Hepatocyte (in vitro differentiated cells): ENCODE measurements at regions not wholly inside any gene's neighbourhood (a gene's known extent, or its start where the extent isn't known, plus 50 kb on each side); places are given as distances from the start of the nearest gene placed in this dataset.

ENCODE experiments used
- DNase-seq: peaks from one replicate; pipeline ENCODE4 v3.0.0-alpha.2; 2016; ENCODE audit warnings: low spot score
- H2AFZ ChIP-seq: fragments of 200-600 bp; sonication (generic); 2 replicates; pipeline ENCODE4 v1.6.0; 2016; ENCODE audit warnings: antibody characterized with exemption, mild to moderate bottlenecking
- H3K27ac ChIP-seq: fragments of 200-600 bp; sonication (generic); 2 replicates; pipeline ENCODE4 v1.5.1; 2016; ENCODE audit warnings: mild to moderate bottlenecking
- H3K27me3 ChIP-seq: fragments of 200-600 bp; sonication (generic); 2 replicates; pipeline ENCODE4 v1.6.1; 2016
- H3K36me3 ChIP-seq: fragments of 200-600 bp; sonication (generic); replicated peaks from 2 replicates; pipeline ENCODE4 v1.5.1; 2016; ENCODE audit warnings: low read depth; ENCODE audit not compliant: insufficient read depth
- H3K4me1 ChIP-seq: fragments of 200-600 bp; sonication (generic); 2 replicates; pipeline ENCODE4 v1.5.1; 2016; ENCODE audit warnings: mild to moderate bottlenecking, moderate library complexity; ENCODE audit not compliant: insufficient read depth
- H3K4me2 ChIP-seq: fragments of 200-600 bp; sonication (generic); 2 replicates; pipeline ENCODE4 v1.6.0; 2016
- H3K4me3 ChIP-seq: fragments of 200-600 bp; sonication (generic); 2 replicates; pipeline ENCODE4 v1.5.1; 2016; ENCODE audit warnings: mild to moderate bottlenecking
- H3K79me2 ChIP-seq: fragments of 200-600 bp; sonication (generic); 2 replicates; pipeline ENCODE4 v1.6.0; 2017; ENCODE audit warnings: mild to moderate bottlenecking
- H3K9me2 ChIP-seq: fragments of 200-600 bp; sonication (generic); replicated peaks from 2 replicates; pipeline ENCODE4 v1.6.0; 2017; ENCODE audit warnings: mild to moderate bottlenecking; ENCODE audit not compliant: insufficient read depth
- H3K9me3 ChIP-seq: fragments of 200-600 bp; sonication (generic); 2 replicates; pipeline ENCODE4 v1.5.1; 2016; ENCODE audit warnings: low read depth, mild to moderate bottlenecking
- H4K20me1 ChIP-seq: fragments of 200-600 bp; sonication (generic); 2 replicates; pipeline ENCODE4 v1.6.0; 2016; ENCODE audit warnings: mild to moderate bottlenecking; ENCODE audit not compliant: insufficient read depth, poor library complexity, severe bottlenecking
- CTCF ChIP-seq: fragments of 200-600 bp; sonication (generic); IDR thresholded peaks from 2 replicates; pipeline ENCODE4 v1.5.1; 2016; ENCODE audit warnings: antibody characterized with exemption, mild to moderate bottlenecking; ENCODE audit not compliant: poor library complexity
- EZH2 ChIP-seq: fragments of 200-600 bp; sonication (generic); IDR thresholded peaks from 2 replicates; pipeline ENCODE4 v1.6.1; 2016; ENCODE audit warnings: antibody characterized with exemption, mild to moderate bottlenecking, borderline replicate concordance
- EZH2phosphoT487 ChIP-seq: fragments of 200-600 bp; sonication (generic); IDR thresholded peaks from one replicate; pipeline ENCODE4 v1.6.1; 2018; ENCODE audit warnings: antibody characterized with exemption, mild to moderate bottlenecking, low read depth, moderate library complexity; ENCODE audit not compliant: unreplicated experiment, severe bottlenecking
- WGBS: methylation state at CpG from one replicate; pipeline ENCODE4 v1.1.6; 2016; ENCODE audit warnings: low lambda C conversion rate; ENCODE audit errors: missing lambda C conversion rate; 5-methylcytosine and 5-hydroxymethylcytosine counted together

- H3K27ac ChIP-seq: no peak overlapping the region
- H2AFZ ChIP-seq: no peak overlapping the region
- no peaks in the 10 kb centered on the region for H4K20me1 ChIP-seq
- 92% methylated on average over 2 of the region's 2 CpGs for WGBS
- DNase-seq: no peak
- TF ChIP-seq CTCF (no peak), EZH2phosphoT487 (no peak)
- no peak overlapping the region for H3K4me2 ChIP-seq
- no peak overlapping the region for H3K4me3 ChIP-seq
- H3K79me2 ChIP-seq: no peaks in the 10 kb centered on the region
- H3K9me2 ChIP-seq: no peaks in the 10 kb centered on the region
- H3K9me3 ChIP-seq: no peaks in the 10 kb centered on the region
- no peaks in the 10 kb centered on the region for H3K36me3 ChIP-seq
- no peaks in the 10 kb centered on the region for H3K4me1 ChIP-seq
- no peaks in the 10 kb centered on the region for H3K27me3 ChIP-seq
Observed at GRCh38 chr4:100295792-100296191, 105.5 kb upstream of the DDIT4L start.

- H3K79me2 ChIP-seq: no peaks in the 10 kb centered on the region
- H3K36me3 ChIP-seq: no peaks in the 10 kb centered on the region
- no peak overlapping the region for H3K4me3 ChIP-seq
- WGBS: 93% methylated on average over 1 of the region's 1 CpG
- no peak overlapping the region for H2AFZ ChIP-seq
- H3K27ac ChIP-seq: no peak overlapping the region
- no peaks in the 10 kb centered on the region for H3K9me3 ChIP-seq
- DNase-seq: no peak
- no peak for TF ChIP-seq CTCF
- no peak for TF ChIP-seq EZH2phosphoT487
- TF ChIP-seq EZH2: no peak
- H3K4me1 ChIP-seq: no peaks in the 10 kb centered on the region
- H4K20me1 ChIP-seq: no peaks in the 10 kb centered on the region
- H3K9me2 ChIP-seq: no peaks in the 10 kb centered on the region
- H3K27me3 ChIP-seq: no peaks in the 10 kb centered on the region
- H3K4me2 ChIP-seq: no peak overlapping the region
Observed at GRCh38 chr4:100294356-100294755, 104.1 kb upstream of the DDIT4L start.

GRCh38 chr4:100290585-100290984 is 100.3 kb upstream of the DDIT4L start:
- no peak overlapping the region for H2AFZ ChIP-seq
- no peaks in the 10 kb centered on the region for H3K27me3 ChIP-seq
- no peaks in the 10 kb centered on the region for H3K9me3 ChIP-seq
- H3K27ac ChIP-seq: no peak overlapping the region
- no peak for DNase-seq
- TF ChIP-seq EZH2phosphoT487: no peak
- no peak for TF ChIP-seq EZH2
- TF ChIP-seq CTCF: no peak
- no peak overlapping the region for H3K4me2 ChIP-seq
- H3K4me1 ChIP-seq: no peaks in the 10 kb centered on the region
- 72% methylated on average over 2 of the region's 2 CpGs for WGBS
- H3K9me2 ChIP-seq: no peaks in the 10 kb centered on the region
- no peak overlapping the region for H3K4me3 ChIP-seq
- H4K20me1 ChIP-seq: no peaks in the 10 kb centered on the region
- H3K36me3 ChIP-seq: no peaks in the 10 kb centered on the region
- H3K79me2 ChIP-seq: no peaks in the 10 kb centered on the region

- Histone ChIP-seq H3K9me3 (no peaks in the 10 kb centered on the region), H3K36me3 (no peaks in the 10 kb centered on the region), H2AFZ (no peak overlapping the region), H3K4me3 (no peak overlapping the region), H3K27ac (no peak overlapping the region), H3K27me3 (no peaks in the 10 kb centered on the region), H3K79me2 (no peaks in the 10 kb centered on the region), H3K4me2 (no peak overlapping the region), H3K9me2 (no peaks in the 10 kb centered on the region), H4K20me1 (no peaks in the 10 kb centered on the region), H3K4me1 (no peaks in the 10 kb centered on the region)
- 76% methylated on average over 1 of the region's 1 CpG for WGBS
- TF ChIP-seq EZH2 (no peak), CTCF (no peak), EZH2phosphoT487 (no peak)
- no peak for DNase-seq
Observed at GRCh38 chr4:100289946-100290345, 99.7 kb upstream of the DDIT4L start.
